Testis (tissue), 2 donors: ENCODE measurements at regions not wholly inside any gene's neighbourhood (a gene's known extent, or its start where the extent isn't known, plus 50 kb on each side); places are given as distances from the start of the nearest gene placed in this dataset.

Source experiments
- DNase-seq: peaks from one replicate; pipeline ENCODE4 v3.0.0-alpha.2; 2019
- H3K27ac ChIP-seq, 2 donors: fragments of 200-600 bp; sonication (generic); one replicate each; pipeline ENCODE4 v1.5.1; 2019
- H3K27me3 ChIP-seq: fragments of 200-600 bp; sonication (generic); one replicate; pipeline ENCODE4 v1.5.1; 2019
- H3K36me3 ChIP-seq: fragments of 200-600 bp; sonication (generic); one replicate; pipeline ENCODE4 v1.5.1; 2017; ENCODE audit warnings: low read depth; ENCODE audit errors: missing control alignments
- H3K4me1 ChIP-seq: fragments of 200-600 bp; sonication (generic); one replicate; pipeline ENCODE4 v1.5.1; 2019
- H3K4me3 ChIP-seq, 2 donors: fragments of 200-600 bp; sonication (generic); one replicate each; pipeline ENCODE4 v1.5.1; 2017 to 2019
- H3K9me3 ChIP-seq: fragments of 200-600 bp; sonication (generic); one replicate; pipeline ENCODE4 v1.5.1; 2017
- POLR2A ChIP-seq: fragments of 450-650 bp; IDR thresholded peaks from one replicate; pipeline ENCODE4 v1.6.1; 2017; ENCODE audit warnings: antibody characterized with exemption, mild to moderate bottlenecking, moderate library complexity
- WGBS, 2 donors: methylation state at CpG; one replicate each; pipeline ENCODE4 v1.1.5; 2018; 5-methylcytosine and 5-hydroxymethylcytosine counted together
- intact Hi-C: fragments of 100-400 bp; cut with DNase I; formaldehyde crosslinking; loops from one replicate; pipeline ENCODE4 v1.15.1; 2023; ENCODE audit warnings: low total_unique reads
- TF ChIP-seq, protein P1 (sequence below), 3 experiments: fragments of 450-650 bp in 2 of 3; fragments of 200-600 bp in 1 of 3; sonication (generic) in 1 of 3; IDR thresholded peaks; one replicate each; pipeline ENCODE4 v1.5.1; 2016 to 2019; ENCODE audit warnings: antibody characterized with exemption in 3 of 3, mild to moderate bottlenecking in 2 of 3, moderate library complexity in 1 of 3

DNA sequence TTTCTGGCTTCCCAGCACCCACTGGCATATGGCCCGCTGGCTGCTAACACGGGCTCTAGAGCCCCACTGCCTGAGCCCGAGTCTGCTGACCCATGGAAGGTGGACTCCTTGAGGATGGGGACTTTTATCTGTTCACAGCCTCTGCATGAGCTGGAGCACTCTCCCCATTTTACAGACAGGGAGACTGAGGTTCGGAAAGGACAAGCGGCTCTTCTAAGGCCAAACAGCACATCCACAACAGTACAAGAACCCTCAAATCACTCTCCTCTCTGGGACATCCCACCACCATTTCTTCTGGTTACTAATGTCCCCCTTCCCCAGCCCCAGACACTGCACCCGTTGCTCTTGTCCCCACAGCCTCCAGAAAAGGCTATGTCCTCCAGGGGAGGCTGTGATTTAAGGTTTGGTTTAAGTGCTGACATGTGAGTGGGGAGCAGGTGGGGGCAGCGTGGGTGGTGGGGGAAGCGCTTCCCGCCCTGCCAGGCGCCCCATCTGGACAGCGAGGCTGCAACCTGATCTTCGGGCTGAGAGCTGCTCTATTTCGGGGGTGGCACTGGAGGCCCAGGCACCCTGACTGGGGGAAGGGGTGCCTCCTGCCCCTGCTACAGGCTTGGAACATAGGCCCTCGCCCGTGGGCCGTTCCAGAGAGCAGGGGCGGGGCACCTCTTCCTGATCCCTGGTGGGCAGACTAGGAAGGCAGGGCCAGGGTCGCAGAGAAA lies 104.8 kb upstream of the WNT4 start:
- Histone ChIP-seq H3K4me1 (no peaks in the 10 kb centered on the region), H3K27ac (no peak overlapping the region), H3K4me3 (no peak overlapping the region), H3K27me3 (no peaks in the 10 kb centered on the region), H3K36me3 (no peaks in the 10 kb centered on the region), H3K9me3 (no peaks in the 10 kb centered on the region)
- no peak for DNase-seq
- 79 to 82% methylated on average over 6 to 18 of the region's 18 CpGs for WGBS, 2 donors
- intact Hi-C loops = no loop called here
- TF ChIP-seq POLR2A = no peak
- TF ChIP-seq, protein P1, sequence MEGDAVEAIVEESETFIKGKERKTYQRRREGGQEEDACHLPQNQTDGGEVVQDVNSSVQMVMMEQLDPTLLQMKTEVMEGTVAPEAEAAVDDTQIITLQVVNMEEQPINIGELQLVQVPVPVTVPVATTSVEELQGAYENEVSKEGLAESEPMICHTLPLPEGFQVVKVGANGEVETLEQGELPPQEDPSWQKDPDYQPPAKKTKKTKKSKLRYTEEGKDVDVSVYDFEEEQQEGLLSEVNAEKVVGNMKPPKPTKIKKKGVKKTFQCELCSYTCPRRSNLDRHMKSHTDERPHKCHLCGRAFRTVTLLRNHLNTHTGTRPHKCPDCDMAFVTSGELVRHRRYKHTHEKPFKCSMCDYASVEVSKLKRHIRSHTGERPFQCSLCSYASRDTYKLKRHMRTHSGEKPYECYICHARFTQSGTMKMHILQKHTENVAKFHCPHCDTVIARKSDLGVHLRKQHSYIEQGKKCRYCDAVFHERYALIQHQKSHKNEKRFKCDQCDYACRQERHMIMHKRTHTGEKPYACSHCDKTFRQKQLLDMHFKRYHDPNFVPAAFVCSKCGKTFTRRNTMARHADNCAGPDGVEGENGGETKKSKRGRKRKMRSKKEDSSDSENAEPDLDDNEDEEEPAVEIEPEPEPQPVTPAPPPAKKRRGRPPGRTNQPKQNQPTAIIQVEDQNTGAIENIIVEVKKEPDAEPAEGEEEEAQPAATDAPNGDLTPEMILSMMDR (IDR thresholded peaks at IDR 0.05) = no peak

DNA sequence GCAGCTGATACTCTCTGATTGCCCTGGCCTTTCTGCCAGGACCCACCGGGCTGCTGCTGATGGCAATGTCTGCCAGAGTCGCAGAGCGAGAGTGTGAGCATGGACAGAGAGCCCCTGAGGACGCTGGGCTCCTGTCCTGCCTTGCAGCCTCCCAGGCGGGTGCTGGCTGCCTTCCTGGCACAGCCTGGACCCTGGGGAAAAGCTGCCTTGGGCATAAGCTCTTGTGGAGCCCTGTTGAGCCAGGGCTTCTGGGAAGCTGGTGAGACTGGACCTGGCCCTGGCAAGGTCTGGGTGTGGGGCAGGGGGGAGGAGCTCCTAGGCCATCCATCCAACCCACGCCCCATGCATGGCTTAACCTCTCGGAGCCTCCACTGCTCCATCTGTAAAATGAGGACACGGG lies 105.8 kb upstream of the WNT4 start:
- Histone ChIP-seq H3K27me3 (no peaks in the 10 kb centered on the region), H3K9me3 (no peaks in the 10 kb centered on the region), H3K4me1 (no peaks in the 10 kb centered on the region), H3K4me3 (no peak overlapping the region), H3K27ac (no peak overlapping the region), H3K36me3 (no peaks in the 10 kb centered on the region)
- 68 to 80% methylated on average over 3 to 8 of the region's 8 CpGs for WGBS, 2 donors
- TF ChIP-seq, protein P1 (IDR thresholded peaks at IDR 0.05) = no peak
- TF ChIP-seq POLR2A = no peak
- no peak for DNase-seq
- intact Hi-C loops = no loop called here

DNA sequence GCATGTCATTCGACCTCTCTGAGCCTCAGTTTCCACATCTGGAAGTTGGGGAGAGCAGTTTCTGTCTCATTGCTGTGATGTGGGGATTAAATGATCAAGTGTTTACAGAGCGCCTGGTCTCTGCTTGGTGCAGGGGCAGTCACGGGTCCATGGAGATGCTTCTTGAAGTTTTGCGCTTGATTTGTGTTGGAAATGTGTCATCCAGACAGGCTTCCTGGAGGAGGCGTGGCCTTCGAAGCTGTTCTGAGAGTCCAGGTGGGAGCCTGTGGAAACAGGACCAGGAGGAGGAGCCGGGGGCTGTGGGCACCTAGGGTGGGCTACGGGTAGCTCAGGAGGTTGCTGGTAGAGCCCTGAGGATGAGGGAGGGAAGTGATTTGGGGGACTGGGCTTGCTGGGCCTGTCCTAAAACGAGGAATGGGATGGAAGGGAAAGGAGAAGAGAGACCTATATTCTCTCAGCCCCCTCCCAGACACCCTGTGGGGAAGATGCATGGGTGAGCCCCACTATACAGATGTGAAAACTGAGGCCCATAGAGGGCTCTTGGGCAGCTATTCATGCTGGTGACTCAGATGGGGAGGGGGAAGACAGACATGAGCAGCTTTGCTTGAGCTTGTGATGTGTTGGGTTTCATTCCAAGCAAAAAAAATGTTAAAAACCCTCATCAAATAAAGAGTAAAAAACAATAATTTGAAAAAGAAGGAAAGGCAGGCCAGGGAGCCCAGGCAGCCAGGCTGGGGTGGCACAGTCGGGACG lies 107.2 kb upstream of the WNT4 start:
- TF ChIP-seq, protein P1 (IDR thresholded peaks at IDR 0.05) = no peak
- TF ChIP-seq POLR2A = no peak

DNA sequence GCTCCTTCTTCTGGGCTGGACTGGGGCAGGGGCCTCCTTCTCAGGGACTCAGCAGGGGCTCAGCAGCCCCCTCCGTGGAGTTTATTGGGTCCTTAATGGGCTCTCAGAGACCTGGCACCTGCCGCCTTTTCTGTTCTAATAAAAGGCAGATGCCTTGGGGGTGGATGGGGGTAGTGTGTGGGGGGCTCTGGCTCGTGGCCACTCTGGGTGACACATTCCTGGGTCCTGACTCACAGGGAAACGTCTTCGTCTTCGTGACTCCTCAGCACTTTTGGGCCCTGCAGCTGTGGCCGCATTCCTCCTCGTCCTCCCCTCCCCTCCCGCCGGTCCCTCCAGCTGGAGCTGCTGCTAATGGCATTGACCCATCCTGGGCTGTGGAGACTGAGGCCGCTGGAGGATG lies 107.8 kb upstream of the WNT4 start:
- H3K9me3 ChIP-seq = no peaks in the 10 kb centered on the region
- 54 to 70% methylated on average over 6 to 11 of the region's 11 CpGs for WGBS, 2 donors
- DNase-seq = no peak
- no peak overlapping the region for H3K27ac ChIP-seq
- H3K36me3 ChIP-seq = no peaks in the 10 kb centered on the region
- intact Hi-C loops = no loop called here
- no peaks in the 10 kb centered on the region for H3K27me3 ChIP-seq
- no peak for TF ChIP-seq POLR2A
- TF ChIP-seq, protein P1 (IDR thresholded peaks at IDR 0.05) = no peak
- no peak overlapping the region for H3K4me3 ChIP-seq
- no peaks in the 10 kb centered on the region for H3K4me1 ChIP-seq

More for the DNA sequence above, 107.2 kb upstream of the WNT4 start:
- H3K9me3 ChIP-seq = no peaks in the 10 kb centered on the region
- H3K27me3 ChIP-seq = no peaks in the 10 kb centered on the region
- H3K27ac ChIP-seq = no peak overlapping the region
- H3K36me3 ChIP-seq = no peaks in the 10 kb centered on the region
- H3K4me3 ChIP-seq = no peak overlapping the region
- no peaks in the 10 kb centered on the region for H3K4me1 ChIP-seq
- 87 to 91% methylated on average over 11 of the region's 11 CpGs for WGBS, 2 donors
- intact Hi-C loops = no loop called here
- DNase-seq = no peak
